Peyer's patch (tissue), 4 donors: ENCODE measurements at regions not wholly inside any gene's neighbourhood (a gene's known extent, or its start where the extent isn't known, plus 50 kb on each side); places are given as distances from the start of the nearest gene placed in this dataset.

Source experiments
- CTCF ChIP-seq, 6 experiments: fragments of 450-650 bp in 4 of 6; fragments of 200-600 bp in 2 of 6; sonication (generic) in 1 of 6; IDR thresholded peaks; one replicate each; pipeline ENCODE4 v1.5.1; 2017 to 2019; ENCODE audit warnings: antibody characterized with exemption in 6 of 6, mild to moderate bottlenecking in 3 of 6, moderate library complexity in 1 of 6
- POLR2A ChIP-seq, 2 donors: fragments of 450-650 bp; IDR thresholded peaks; one replicate each; pipeline ENCODE4 v1.5.1; 2017; ENCODE audit warnings: antibody characterized with exemption in 2 of 2, mild to moderate bottlenecking in 2 of 2, moderate library complexity in 2 of 2

DNA sequence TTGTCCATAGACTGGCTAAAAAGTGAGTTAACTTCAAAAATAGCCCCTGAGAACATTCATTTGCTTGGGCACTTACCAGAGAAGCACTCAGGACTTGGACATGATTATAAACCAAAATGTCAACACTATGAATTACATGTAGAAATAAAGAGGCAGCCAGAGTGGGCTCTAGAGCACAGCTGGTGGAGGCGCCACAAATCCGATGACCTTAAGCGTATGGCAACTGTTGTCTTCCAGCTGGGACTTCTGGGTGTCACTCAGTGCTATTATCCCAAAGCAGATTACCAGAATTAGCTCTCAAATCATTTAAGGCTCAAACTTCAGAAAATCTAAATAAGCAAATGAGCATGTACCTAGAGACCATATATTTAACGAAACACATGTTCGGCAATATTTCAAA, 1255.5 kb upstream of the SLC10A2 start:
- no peak for TF ChIP-seq POLR2A (IDR thresholded peaks at IDR 0.05)
- no peak for TF ChIP-seq CTCF (IDR thresholded peaks at IDR 0.05)
